Suprapubic skin (tissue), 4 donors: ENCODE measurements at regions not wholly inside any gene's neighbourhood (a gene's known extent, or its start where the extent isn't known, plus 50 kb on each side); places are given as distances from the start of the nearest gene placed in this dataset.

ENCODE experiments used
- DNase-seq, 2 donors: peaks; one replicate each; pipeline ENCODE4 v3.0.0-alpha.2; 2019; ENCODE audit warnings: low spot score in 2 of 2
- H3K27ac ChIP-seq: fragments of 200-600 bp; sonication (generic); one replicate; pipeline ENCODE4 v1.5.1; 2019
- H3K27me3 ChIP-seq: fragments of 200-600 bp; sonication (generic); one replicate; pipeline ENCODE4 v1.5.1; 2019
- H3K36me3 ChIP-seq: fragments of 200-600 bp; sonication (generic); one replicate; pipeline ENCODE4 v1.5.1; 2019
- H3K4me1 ChIP-seq: fragments of 200-600 bp; sonication (generic); one replicate; pipeline ENCODE4 v1.5.1; 2019
- H3K4me3 ChIP-seq: fragments of 200-600 bp; sonication (generic); one replicate; pipeline ENCODE4 v1.5.1; 2019; ENCODE audit warnings: mild to moderate bottlenecking
- H3K9me3 ChIP-seq: fragments of 200-600 bp; sonication (generic); one replicate; pipeline ENCODE4 v1.5.1; 2019
- CTCF ChIP-seq, 2 donors: fragments of 200-600 bp in 1 of 2; fragments of 450-650 bp in 1 of 2; sonication (generic) in 1 of 2; IDR thresholded peaks; one replicate each; pipeline ENCODE4 v1.5.1; 2016 to 2019; ENCODE audit warnings: antibody characterized with exemption in 2 of 2, mild to moderate bottlenecking in 1 of 2, moderate library complexity in 1 of 2
- EP300 ChIP-seq: sonication (generic); formaldehyde crosslinking; IDR thresholded peaks from one replicate; pipeline ENCODE4 v1.6.1; 2017; ENCODE audit warnings: antibody characterized with exemption
- POLR2A ChIP-seq, 2 donors: fragments of 450-650 bp; IDR thresholded peaks; one replicate each; pipeline ENCODE4 v1.6.1; 2017; ENCODE audit warnings: antibody characterized with exemption in 2 of 2, mild to moderate bottlenecking in 2 of 2, moderate library complexity in 2 of 2
- POLR2AphosphoS5 ChIP-seq, 3 donors: sonication (generic); formaldehyde crosslinking; IDR thresholded peaks; one replicate each; pipeline ENCODE4 v1.6.1; 2017; ENCODE audit warnings: antibody characterized with exemption in 3 of 3
- WGBS: methylation state at CpG from one replicate; pipeline ENCODE4 v1.1.5; 2018; 5-methylcytosine and 5-hydroxymethylcytosine counted together

GRCh38 chr12:24697769-24698168 is 251.1 kb downstream of the BCAT1 start:
- TF ChIP-seq EP300 = no peak
- TF ChIP-seq POLR2A (IDR thresholded peaks at IDR 0.05) = no peak
- TF ChIP-seq POLR2AphosphoS5 (IDR thresholded peaks at IDR 0.05) = no peak
- no peak for TF ChIP-seq CTCF (IDR thresholded peaks at IDR 0.05)
- WGBS = 54% methylated on average over 2 of the region's 2 CpGs
- H3K27me3 ChIP-seq = no peaks in the 10 kb centered on the region
- no peaks in the 10 kb centered on the region for H3K36me3 ChIP-seq
- H3K27ac ChIP-seq = no peak overlapping the region
- H3K4me3 ChIP-seq = no peak overlapping the region
- no peaks in the 10 kb centered on the region for H3K9me3 ChIP-seq
- H3K4me1 ChIP-seq = no peaks in the 10 kb centered on the region
- no peak for DNase-seq

GRCh38 chr12:24697295-24697694 is 251.6 kb downstream of the BCAT1 start:
- Histone ChIP-seq H3K36me3 (no peaks in the 10 kb centered on the region), H3K27me3 (no peaks in the 10 kb centered on the region), H3K4me3 (no peak overlapping the region), H3K9me3 (no peaks in the 10 kb centered on the region), H3K4me1 (no peaks in the 10 kb centered on the region), H3K27ac (no peak overlapping the region)
- no peak for TF ChIP-seq CTCF (IDR thresholded peaks at IDR 0.05)
- no peak for TF ChIP-seq POLR2AphosphoS5 (IDR thresholded peaks at IDR 0.05)
- TF ChIP-seq EP300 = no peak
- no peak for TF ChIP-seq POLR2A (IDR thresholded peaks at IDR 0.05)
- 71% methylated on average over 2 of the region's 2 CpGs for WGBS
- no peak for DNase-seq

- Histone ChIP-seq H3K4me1 (no peaks in the 10 kb centered on the region), H3K27ac (no peak overlapping the region), H3K4me3 (no peak overlapping the region), H3K27me3 (no peaks in the 10 kb centered on the region), H3K9me3 (no peaks in the 10 kb centered on the region), H3K36me3 (no peaks in the 10 kb centered on the region)
- WGBS = 84% methylated on average over 6 of the region's 6 CpGs
- no peak for TF ChIP-seq POLR2AphosphoS5 (IDR thresholded peaks at IDR 0.05)
- TF ChIP-seq CTCF (IDR thresholded peaks at IDR 0.05) = no peak
- TF ChIP-seq POLR2A (IDR thresholded peaks at IDR 0.05) = no peak
- TF ChIP-seq EP300 = no peak
- DNase-seq = no peak
Measured at GRCh38 chr12:24696800-24697199, 252.1 kb downstream of the BCAT1 start.

- H3K4me1 ChIP-seq = no peaks in the 10 kb centered on the region
- H3K36me3 ChIP-seq = no peaks in the 10 kb centered on the region
- DNase-seq = no peak
- no peak overlapping the region for H3K4me3 ChIP-seq
- 72% methylated on average over 3 of the region's 3 CpGs for WGBS
- H3K9me3 ChIP-seq = no peaks in the 10 kb centered on the region
- no peak overlapping the region for H3K27ac ChIP-seq
- TF ChIP-seq CTCF (IDR thresholded peaks at IDR 0.05) (no peak), POLR2AphosphoS5 (IDR thresholded peaks at IDR 0.05) (no peak), POLR2A (IDR thresholded peaks at IDR 0.05) (no peak), EP300 (no peak)
- no peaks in the 10 kb centered on the region for H3K27me3 ChIP-seq
Measured at GRCh38 chr12:24695657-24696329, 253.1 kb downstream of the BCAT1 start.

- Histone ChIP-seq H3K36me3 (no peaks in the 10 kb centered on the region), H3K4me1 (no peaks in the 10 kb centered on the region), H3K27me3 (no peaks in the 10 kb centered on the region), H3K27ac (no peak overlapping the region), H3K4me3 (no peak overlapping the region), H3K9me3 (no peaks in the 10 kb centered on the region)
- no peak for TF ChIP-seq CTCF (IDR thresholded peaks at IDR 0.05)
- DNase-seq = no peak
- WGBS = 83% methylated on average over 4 of the region's 4 CpGs
Measured at GRCh38 chr12:24695103-24695502, 253.8 kb downstream of the BCAT1 start.
